Dermis blood vessel endothelial cell (primary cell): ENCODE measurements at regions not wholly inside any gene's neighbourhood (a gene's known extent, or its start where the extent isn't known, plus 50 kb on each side); places are given as distances from the start of the nearest gene placed in this dataset.
"Not testable (repeated sequence)": the region's sequence is repeated elsewhere in the genome, so short reads cannot be mapped to it uniquely, and the experiment has no call there.

Experiments
- DNase-seq: peaks from one replicate; pipeline ENCODE4 v3.0.0; 2010

- DNase-seq: no peak
These were observed 131.7 kb upstream of the CCNG1 start for GRCh38 chr5:163305655-163306054.

GRCh38 chr5:163306421-163306820 lies 131.0 kb upstream of the CCNG1 start:
- DNase-seq: peak; percentile 0

GRCh38 chr5:163309914-163310313 lies 127.5 kb upstream of the CCNG1 start:
- no peak for DNase-seq

GRCh38 chr5:163310997-163311396 lies 126.4 kb upstream of the CCNG1 start:
- no peak for DNase-seq

- no peak for DNase-seq
These were observed 124.8 kb upstream of the CCNG1 start for GRCh38 chr5:163312598-163312997.

GRCh38 chr5:163313049-163313448 lies 124.3 kb upstream of the CCNG1 start:
- not testable (repeated sequence) for DNase-seq

- not testable (repeated sequence) for DNase-seq
These were observed 121.0 kb upstream of the CCNG1 start for GRCh38 chr5:163316374-163316773.

GRCh38 chr5:163318707-163319106 lies 118.7 kb upstream of the CCNG1 start:
- no peak for DNase-seq

- no peak for DNase-seq
These were observed 115.9 kb upstream of the CCNG1 start for GRCh38 chr5:163321511-163321910.

GRCh38 chr5:163330723-163331668 lies 106.4 kb upstream of the CCNG1 start:
- no peak for DNase-seq

GRCh38 chr5:163336074-163336473 lies 101.3 kb upstream of the CCNG1 start:
- not testable (repeated sequence) for DNase-seq

- DNase-seq: no peak
These were observed 98.2 kb upstream of the CCNG1 start for GRCh38 chr5:163339148-163339547.

GRCh38 chr5:163340378-163340777 lies 97.0 kb upstream of the CCNG1 start:
- not testable (repeated sequence) for DNase-seq

GRCh38 chr5:163342306-163342705 lies 95.1 kb upstream of the CCNG1 start:
- DNase-seq: no peak

GRCh38 chr5:163345216-163345615 lies 92.2 kb upstream of the CCNG1 start:
- DNase-seq: no peak

GRCh38 chr5:163347671-163348070 lies 89.7 kb upstream of the CCNG1 start:
- peak; percentile 78 for DNase-seq

GRCh38 chr5:163350083-163350482 lies 87.3 kb upstream of the CCNG1 start:
- no peak for DNase-seq

- DNase-seq: no peak
These were observed 84.9 kb upstream of the CCNG1 start for GRCh38 chr5:163352531-163352930.

- not testable (repeated sequence) for DNase-seq
These were observed 81.6 kb upstream of the CCNG1 start for GRCh38 chr5:163355811-163356210.

- no peak for DNase-seq
These were observed 79.8 kb upstream of the CCNG1 start for GRCh38 chr5:163357636-163358035.

- DNase-seq: no peak
These were observed 76.7 kb upstream of the CCNG1 start for GRCh38 chr5:163360656-163361055.

- no peak for DNase-seq
These were observed 75.9 kb upstream of the CCNG1 start for GRCh38 chr5:163361450-163361849.

- no peak for DNase-seq
These were observed 74.5 kb upstream of the CCNG1 start for GRCh38 chr5:163362840-163363371.

- DNase-seq: no peak
These were observed 74.0 kb upstream of the CCNG1 start for GRCh38 chr5:163363389-163363788.
